Thoracic aorta (tissue), 2 donors: ENCODE measurements at regions not wholly inside any gene's neighbourhood (a gene's known extent, or its start where the extent isn't known, plus 50 kb on each side); places are given as distances from the start of the nearest gene placed in this dataset.

ENCODE experiments used
- ATAC-seq: fragments of 150-250 bp; one replicate; pipeline ENCODE4 v1.8.0; 2017; ENCODE audit warnings: low read depth; ENCODE audit not compliant: insufficient number of reproducible peaks, low FRiP score
- DNase-seq: peaks from one replicate; pipeline ENCODE4 v3.0.0-alpha.2; 2020; ENCODE audit warnings: low spot score
- H3K27ac ChIP-seq, 2 donors: fragments of 200-600 bp; sonication (generic); 1 replicate in 1 of 2; 2 replicates in 1 of 2; pipeline ENCODE4 v1.5.1; 2016; ENCODE audit warnings: mild to moderate bottlenecking in 2 of 2, moderate library complexity in 2 of 2
- H3K27me3 ChIP-seq: fragments of 200-600 bp; sonication (generic); replicated peaks from 2 replicates; pipeline ENCODE4 v1.6.0; 2016; ENCODE audit warnings: mild to moderate bottlenecking; ENCODE audit not compliant: insufficient read depth
- H3K36me3 ChIP-seq: fragments of 200-600 bp; sonication (generic); one replicate; pipeline ENCODE4 v1.5.1; 2016
- H3K4me1 ChIP-seq, 2 donors: fragments of 200-600 bp; sonication (generic); 1 replicate in 1 of 2; 2 replicates in 1 of 2; pipeline versions ENCODE4 v1.5.1 to v1.6.0; 2016; ENCODE audit warnings: low read depth in 2 of 2, mild to moderate bottlenecking in 1 of 2; ENCODE audit not compliant: control insufficient read depth in 1 of 2
- H3K4me3 ChIP-seq: fragments of 200-600 bp; sonication (generic); 2 replicates; pipeline ENCODE4 v1.5.1; 2016; ENCODE audit warnings: mild to moderate bottlenecking
- H3K9me3 ChIP-seq: fragments of 200-600 bp; sonication (generic); 2 replicates; pipeline ENCODE4 v1.5.1; 2016
- TF ChIP-seq, protein P1 (sequence below): fragments of 200-600 bp; sonication (generic); IDR thresholded peaks from one replicate; pipeline ENCODE4 v1.5.1; 2019; ENCODE audit warnings: antibody characterized with exemption

DNA sequence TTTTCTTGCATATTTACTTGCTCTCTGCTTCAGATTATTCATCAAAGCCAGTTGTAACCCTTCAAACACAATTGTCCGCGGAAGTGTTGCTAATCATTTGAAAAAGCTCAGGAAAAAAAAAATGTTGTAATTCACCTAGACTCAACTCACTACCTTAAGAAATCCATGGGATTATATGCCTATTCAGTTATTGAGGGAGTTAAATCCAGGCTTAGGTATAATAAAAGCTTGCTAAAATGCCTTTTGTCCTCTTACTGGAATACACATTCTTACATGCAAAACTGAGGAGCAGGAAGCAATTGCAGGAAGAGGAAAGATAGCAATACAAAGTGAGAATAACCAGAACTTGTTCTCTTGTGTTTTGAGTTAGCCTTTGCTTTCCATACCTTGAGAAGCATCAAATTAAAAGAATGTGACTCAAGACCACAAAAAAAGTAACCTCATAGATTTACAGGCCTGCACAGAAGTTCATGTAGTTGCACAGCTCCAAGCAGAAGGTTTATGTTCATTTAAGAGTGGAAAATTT, 91.4 kb upstream of the FAM241A start:
- TF ChIP-seq, protein P1, sequence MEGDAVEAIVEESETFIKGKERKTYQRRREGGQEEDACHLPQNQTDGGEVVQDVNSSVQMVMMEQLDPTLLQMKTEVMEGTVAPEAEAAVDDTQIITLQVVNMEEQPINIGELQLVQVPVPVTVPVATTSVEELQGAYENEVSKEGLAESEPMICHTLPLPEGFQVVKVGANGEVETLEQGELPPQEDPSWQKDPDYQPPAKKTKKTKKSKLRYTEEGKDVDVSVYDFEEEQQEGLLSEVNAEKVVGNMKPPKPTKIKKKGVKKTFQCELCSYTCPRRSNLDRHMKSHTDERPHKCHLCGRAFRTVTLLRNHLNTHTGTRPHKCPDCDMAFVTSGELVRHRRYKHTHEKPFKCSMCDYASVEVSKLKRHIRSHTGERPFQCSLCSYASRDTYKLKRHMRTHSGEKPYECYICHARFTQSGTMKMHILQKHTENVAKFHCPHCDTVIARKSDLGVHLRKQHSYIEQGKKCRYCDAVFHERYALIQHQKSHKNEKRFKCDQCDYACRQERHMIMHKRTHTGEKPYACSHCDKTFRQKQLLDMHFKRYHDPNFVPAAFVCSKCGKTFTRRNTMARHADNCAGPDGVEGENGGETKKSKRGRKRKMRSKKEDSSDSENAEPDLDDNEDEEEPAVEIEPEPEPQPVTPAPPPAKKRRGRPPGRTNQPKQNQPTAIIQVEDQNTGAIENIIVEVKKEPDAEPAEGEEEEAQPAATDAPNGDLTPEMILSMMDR: no peak
- ATAC-seq: no peak
- no peaks in the 10 kb centered on the region for H3K4me1 ChIP-seq
- H3K9me3 ChIP-seq: no peaks in the 10 kb centered on the region
- no peak overlapping the region for H3K27ac ChIP-seq
- no peak overlapping the region for H3K4me3 ChIP-seq
- H3K36me3 ChIP-seq: no peaks in the 10 kb centered on the region
- H3K27me3 ChIP-seq: no peaks in the 10 kb centered on the region
- DNase-seq: no peak

DNA sequence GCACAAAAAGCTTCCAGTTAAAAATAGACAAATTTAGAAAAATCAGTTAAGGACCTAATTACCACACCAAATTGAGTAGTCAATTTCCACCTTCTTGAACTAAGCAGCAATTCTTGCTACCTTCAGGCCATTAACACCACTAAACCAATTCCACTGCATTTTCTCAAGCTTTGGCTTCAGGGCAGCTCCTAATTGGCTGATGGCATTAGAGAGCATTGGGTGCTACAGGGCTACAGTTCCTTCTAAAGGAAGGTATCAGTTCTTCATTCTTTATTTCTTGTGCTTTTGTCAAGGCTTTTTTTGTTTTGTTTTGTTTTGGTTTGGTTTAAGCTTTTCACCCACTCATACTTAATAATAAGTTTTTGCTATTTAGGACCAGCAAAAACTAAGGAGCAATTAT, 90.2 kb upstream of the FAM241A start:
- no peak overlapping the region for H3K27ac ChIP-seq
- no peak overlapping the region for H3K4me3 ChIP-seq
- no peaks in the 10 kb centered on the region for H3K4me1 ChIP-seq
- TF ChIP-seq, protein P1: no peak
- ATAC-seq: no peak
- H3K36me3 ChIP-seq: no peaks in the 10 kb centered on the region
- no peaks in the 10 kb centered on the region for H3K27me3 ChIP-seq
- no peaks in the 10 kb centered on the region for H3K9me3 ChIP-seq
- no peak for DNase-seq

- ATAC-seq (no peak), DNase-seq (no peak)
- Histone ChIP-seq H3K9me3 (no peaks in the 10 kb centered on the region), H3K27me3 (no peaks in the 10 kb centered on the region), H3K27ac (no peak overlapping the region), H3K4me1 (no peaks in the 10 kb centered on the region), H3K36me3 (no peaks in the 10 kb centered on the region), H3K4me3 (no peak overlapping the region)
- TF ChIP-seq, protein P1: no peak
These were observed 87.8 kb upstream of the FAM241A start for GRCh38 chr4:112057470-112057869.

- Histone ChIP-seq H3K27me3 (no peaks in the 10 kb centered on the region), H3K4me3 (no peak overlapping the region), H3K4me1 (no peaks in the 10 kb centered on the region), H3K27ac (no peak overlapping the region), H3K36me3 (no peaks in the 10 kb centered on the region), H3K9me3 (no peaks in the 10 kb centered on the region)
- ATAC-seq (no peak), DNase-seq (no peak)
- TF ChIP-seq, protein P1: no peak
These were observed 86.8 kb upstream of the FAM241A start for GRCh38 chr4:112058433-112058832.

DNA sequence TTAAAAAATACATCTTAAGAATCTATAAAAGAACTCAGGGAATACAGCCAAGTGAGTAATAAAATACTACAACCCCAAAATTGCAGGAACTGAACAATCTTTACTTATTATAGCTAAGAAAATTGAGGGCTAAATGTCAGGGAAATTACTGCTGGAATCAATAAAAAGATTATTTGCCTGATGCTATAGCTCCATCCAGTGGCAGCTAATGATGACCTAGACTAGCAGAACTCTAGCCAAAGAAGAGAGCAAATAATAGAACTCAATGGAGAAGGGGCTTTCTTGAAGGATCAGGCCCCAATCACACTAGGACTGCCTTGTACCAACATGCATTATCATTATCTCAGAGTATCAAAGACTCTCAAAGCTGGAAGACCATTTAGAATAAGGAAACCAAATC, 85.0 kb upstream of the FAM241A start:
- Histone ChIP-seq H3K27me3 (no peaks in the 10 kb centered on the region), H3K9me3 (no peaks in the 10 kb centered on the region), H3K36me3 (no peaks in the 10 kb centered on the region), H3K4me3 (no peak overlapping the region), H3K27ac (no peak overlapping the region), H3K4me1 (no peaks in the 10 kb centered on the region)
- DNase-seq (no peak), ATAC-seq (no peak)
- TF ChIP-seq, protein P1: no peak
